WERI-Rb-1 (cell line): ENCODE measurements at regions not wholly inside any gene's neighbourhood (a gene's known extent, or its start where the extent isn't known, plus 50 kb on each side); places are given as distances from the start of the nearest gene placed in this dataset.
"Not testable (repeated sequence)": the region's sequence is repeated elsewhere in the genome, so short reads cannot be mapped to it uniquely, and the experiment has no call there.

Experiments
- DNase-seq: peaks from one replicate; pipeline ENCODE4 v3.0.0-alpha.2; 2020
- H3K27ac ChIP-seq: fragments of 250-450 bp; sonication (Bioruptor Pico); 2 replicates; pipeline ENCODE4 v1.5.1; 2020; ENCODE audit warnings: mild to moderate bottlenecking, moderate library complexity
- H3K27me3 ChIP-seq: fragments of 250-450 bp; sonication (Bioruptor Pico); 2 replicates; pipeline ENCODE4 v1.5.1; 2021; ENCODE audit warnings: mild to moderate bottlenecking, low read depth, moderate library complexity; ENCODE audit not compliant: insufficient read depth, severe bottlenecking
- H3K36me3 ChIP-seq: fragments of 250-450 bp; sonication (Bioruptor Pico); 2 replicates; pipeline ENCODE4 v1.5.1; 2020; ENCODE audit warnings: mild to moderate bottlenecking, moderate library complexity
- H3K4me3 ChIP-seq: 2 replicates; pipeline ENCODE4 v1.5.1; 2011; ENCODE audit warnings: low read depth, mild to moderate bottlenecking, control low read depth, low read length
- H3K9me3 ChIP-seq: fragments of 250-450 bp; sonication (Bioruptor Pico); 2 replicates; pipeline ENCODE4 v1.5.1; 2021; ENCODE audit warnings: mild to moderate bottlenecking, moderate library complexity; ENCODE audit not compliant: severe bottlenecking
- CTCF ChIP-seq: IDR thresholded peaks from 2 replicates; pipeline ENCODE4 v1.5.1; 2011; ENCODE audit warnings: low read depth, mild to moderate bottlenecking, control low read depth, inconsistent platforms, low read length

- DNase-seq, result no peak
- TF ChIP-seq CTCF, result no peak
- no peak overlapping the region for H3K27ac ChIP-seq
- H3K9me3 ChIP-seq, result peaks cover 2% of the 10 kb centered on the region
- H3K4me3 ChIP-seq, result no peak overlapping the region
- no peaks in the 10 kb centered on the region for H3K27me3 ChIP-seq
- no peaks in the 10 kb centered on the region for H3K36me3 ChIP-seq
Measured at GRCh38 chr6:130644175-130644574, 183.0 kb upstream of the SMLR1 start.

- not testable (repeated sequence) for H3K9me3 ChIP-seq, H3K27me3 ChIP-seq, H3K36me3 ChIP-seq
Measured at GRCh38 chr6:130644769-130645168, 182.4 kb upstream of the SMLR1 start.

GRCh38 chr6:130647246-130647645 is 180.0 kb upstream of the SMLR1 start:
- no peak for DNase-seq
- H3K27me3 ChIP-seq, result no peaks in the 10 kb centered on the region
- H3K36me3 ChIP-seq, result no peaks in the 10 kb centered on the region
- H3K27ac ChIP-seq, result no peak overlapping the region
- no peak overlapping the region for H3K4me3 ChIP-seq
- H3K9me3 ChIP-seq, result peaks cover 2% of the 10 kb centered on the region
- TF ChIP-seq CTCF, result no peak

More at GRCh38 chr6:130644769-130645168, 182.4 kb upstream of the SMLR1 start:
- H3K4me3 ChIP-seq, H3K27ac ChIP-seq, DNase-seq: not testable (repeated sequence)

- no peak overlapping the region for H3K27ac ChIP-seq
- H3K4me3 ChIP-seq, result no peak overlapping the region
- TF ChIP-seq CTCF, result no peak
- no peaks in the 10 kb centered on the region for H3K36me3 ChIP-seq
- DNase-seq, result no peak
- no peaks in the 10 kb centered on the region for H3K27me3 ChIP-seq
- no peaks in the 10 kb centered on the region for H3K9me3 ChIP-seq
Measured at GRCh38 chr6:130655586-130655985, 171.6 kb upstream of the SMLR1 start.

- Histone ChIP-seq H3K9me3 (no peaks in the 10 kb centered on the region), H3K4me3 (no peak overlapping the region), H3K27me3 (no peaks in the 10 kb centered on the region), H3K36me3 (no peaks in the 10 kb centered on the region), H3K27ac (no peak overlapping the region)
- TF ChIP-seq CTCF, result no peak
- DNase-seq, result no peak
Measured at GRCh38 chr6:130661077-130661476, 166.1 kb upstream of the SMLR1 start.

GRCh38 chr6:130666786-130667185 is 160.4 kb upstream of the SMLR1 start:
- no peak for TF ChIP-seq CTCF

More at GRCh38 chr6:130666786-130667185, 160.4 kb upstream of the SMLR1 start:
- no peak for DNase-seq
- H3K4me3 ChIP-seq, result no peak overlapping the region
- H3K9me3 ChIP-seq, result no peaks in the 10 kb centered on the region
- no peak overlapping the region for H3K27ac ChIP-seq
- H3K36me3 ChIP-seq, result no peaks in the 10 kb centered on the region
- no peaks in the 10 kb centered on the region for H3K27me3 ChIP-seq
